ENCODE measurements at regions not wholly inside any gene's neighbourhood (a gene's known extent, or its start where the extent isn't known, plus 50 kb on each side); places are given as distances from the start of the nearest gene placed in this dataset.

- H3K4me3 ChIP-seq: no peak overlapping the region
- no peaks in the 10 kb centered on the region for H3K9me3 ChIP-seq
These were observed 240.9 kb upstream of the MIR17HG start for GRCh38 chr13:91106565-91106964.

GRCh38 chr13:91108315-91108714 is 239.2 kb upstream of the MIR17HG start:
- Histone ChIP-seq H3K36me3 (no peaks in the 10 kb centered on the region), H3K27me3 (no peaks in the 10 kb centered on the region), H3K27ac (no peak overlapping the region), H3K4me3 (no peak overlapping the region), H3K9me3 (no peaks in the 10 kb centered on the region), H3K4me1 (no peaks in the 10 kb centered on the region)
- TF ChIP-seq POLR2A (IDR thresholded peaks at IDR 0.05) (no peak), POLR2AphosphoS5 (IDR thresholded peaks at IDR 0.05) (no peak), CTCF (IDR thresholded peaks at IDR 0.05) (no peak)
- DNase-seq (ENCODE audit: low spot score in 2 of 2): no peak
- intact Hi-C loops (cut with DNase I; ENCODE audit: low total_unique reads): no loop called here

More at GRCh38 chr13:91106565-91106964, 240.9 kb upstream of the MIR17HG start:
- TF ChIP-seq POLR2A (IDR thresholded peaks at IDR 0.05) (no peak), POLR2AphosphoS5 (IDR thresholded peaks at IDR 0.05) (no peak), CTCF (IDR thresholded peaks at IDR 0.05) (no peak)
- H3K36me3 ChIP-seq: no peaks in the 10 kb centered on the region
- intact Hi-C loops (cut with DNase I; ENCODE audit: low total_unique reads): no loop called here
- no peak for DNase-seq (ENCODE audit: low spot score in 2 of 2)
- no peak overlapping the region for H3K27ac ChIP-seq
- H3K4me1 ChIP-seq: no peaks in the 10 kb centered on the region
- no peaks in the 10 kb centered on the region for H3K27me3 ChIP-seq

- H3K36me3 ChIP-seq: no peaks in the 10 kb centered on the region
- DNase-seq (ENCODE audit: low spot score in 2 of 2): no peak
- H3K4me1 ChIP-seq: no peaks in the 10 kb centered on the region
- no peak overlapping the region for H3K27ac ChIP-seq
- no peaks in the 10 kb centered on the region for H3K9me3 ChIP-seq
- TF ChIP-seq POLR2AphosphoS5 (IDR thresholded peaks at IDR 0.05) (no peak), POLR2A (IDR thresholded peaks at IDR 0.05) (no peak), CTCF (IDR thresholded peaks at IDR 0.05) (no peak)
- intact Hi-C loops (cut with DNase I; ENCODE audit: low total_unique reads): no loop called here
- no peak overlapping the region for H3K4me3 ChIP-seq
- no peaks in the 10 kb centered on the region for H3K27me3 ChIP-seq
These were observed 235.8 kb upstream of the MIR17HG start for GRCh38 chr13:91111476-91112200.

GRCh38 chr13:91112201-91112923 is 235.1 kb upstream of the MIR17HG start:
- H3K36me3 ChIP-seq: no peaks in the 10 kb centered on the region
- H3K27ac ChIP-seq: no peak overlapping the region
- H3K4me1 ChIP-seq: no peaks in the 10 kb centered on the region
- no peaks in the 10 kb centered on the region for H3K27me3 ChIP-seq
- DNase-seq (ENCODE audit: low spot score in 2 of 2): no peak
- H3K4me3 ChIP-seq: no peak overlapping the region
- intact Hi-C loops (cut with DNase I; ENCODE audit: low total_unique reads): no loop called here
- H3K9me3 ChIP-seq: no peaks in the 10 kb centered on the region
- TF ChIP-seq CTCF (IDR thresholded peaks at IDR 0.05) (no peak), POLR2AphosphoS5 (IDR thresholded peaks at IDR 0.05) (no peak), POLR2A (IDR thresholded peaks at IDR 0.05) (no peak)

- Histone ChIP-seq H3K27ac (no peak overlapping the region), H3K4me1 (no peaks in the 10 kb centered on the region), H3K27me3 (no peaks in the 10 kb centered on the region), H3K9me3 (no peaks in the 10 kb centered on the region), H3K36me3 (no peaks in the 10 kb centered on the region), H3K4me3 (no peak overlapping the region)
- DNase-seq (ENCODE audit: low spot score in 2 of 2): no peak
- intact Hi-C loops (cut with DNase I; ENCODE audit: low total_unique reads): no loop called here
- no peak for TF ChIP-seq POLR2AphosphoS5 (IDR thresholded peaks at IDR 0.05)
- no peak for TF ChIP-seq CTCF (IDR thresholded peaks at IDR 0.05)
- TF ChIP-seq POLR2A (IDR thresholded peaks at IDR 0.05): no peak
These were observed 234.6 kb upstream of the MIR17HG start for GRCh38 chr13:91112924-91113277.
